GM12878 (cell line): ENCODE measurements at regions not wholly inside any gene's neighbourhood (a gene's known extent, or its start where the extent isn't known, plus 50 kb on each side); places are given as distances from the start of the nearest gene placed in this dataset.
A peak's percentile ranks its signal among the peaks of the same experiment; 100 is the strongest.

Experiments
- ATAC-seq: fragments of 200-7000 bp; cut with Tn5 transposase; 3 replicates; pipeline ENCODE4 v1.9.1; 2020; ENCODE audit warnings: mild to moderate bottlenecking, moderate library complexity
- BruUV-seq: library from RNA; stranded (reverse); fragments of 400-500 nt; replicated peaks from 2 replicates; lab custom pipeline; 2021; lab: Mats Ljungman, UMichigan
- CTCF ChIA-PET: fragments of 300-600 bp; sonication (Branson Sonifier 250); formaldehyde crosslinking; extraction: SDS; loops from one replicate; lab custom pipeline; 2021; ENCODE audit warnings: inconsistent platforms; lab: Yijun Ruan, JAX
- POLR2A ChIA-PET: fragments of 350-600 bp; formaldehyde crosslinking; extraction: SDS; loops from one replicate; lab custom pipeline; 2021; ENCODE audit warnings: inconsistent platforms; lab: Charles Lee
- RAD21 ChIA-PET: fragments of 300-600 bp; sonication (Branson Sonifier 250); formaldehyde crosslinking; loops from one replicate; lab custom pipeline; 2023; ENCODE audit warnings: antibody characterized with exemption; ENCODE audit not compliant: unreplicated experiment; lab: Charles Lee
- SMC1A ChIA-PET: fragments of 300-600 bp; sonication (Branson Sonifier 250); formaldehyde crosslinking; loops from one replicate; lab custom pipeline; 2023; ENCODE audit not compliant: unreplicated experiment, uncharacterized antibody; lab: Charles Lee
- DNase-seq: peaks from one replicate; pipeline ENCODE4 v3.0.0-alpha.2; 2011; ENCODE audit warnings: low read depth, low spot score
- FAIRE-seq: peaks from 3 replicates; lab custom pipeline; 2011; peaks lifted over from hg19 to GRCh38; lab: Jason Lieb, UNC
- H2AFZ ChIP-seq: 2 replicates; pipeline ENCODE4 v1.6.0; 2011; ENCODE audit warnings: low read depth, low read length, control low read depth; ENCODE audit not compliant: control insufficient read depth
- H3K27ac ChIP-seq: 2 replicates; pipeline ENCODE4 v1.5.1; 2011; ENCODE audit warnings: control low read depth; ENCODE audit not compliant: control insufficient read depth, insufficient read depth
- H3K27me3 ChIP-seq, 2 experiments: replicated peaks in 1 of 2; 2 replicates each; pipeline versions ENCODE4 v1.6.0 to v1.6.1; 2011; ENCODE audit warnings: low read length in 1 of 2; ENCODE audit not compliant: control insufficient read depth in 2 of 2, insufficient read depth in 2 of 2
- H3K36me3 ChIP-seq, 2 experiments: 2 replicates each; pipeline ENCODE4 v1.5.1; 2011; ENCODE audit warnings: low read length in 1 of 2; ENCODE audit not compliant: control insufficient read depth in 2 of 2, insufficient read depth in 2 of 2
- H3K4me1 ChIP-seq: 2 replicates; pipeline ENCODE4 v1.6.1; 2011; ENCODE audit warnings: mild to moderate bottlenecking, low read length, moderate library complexity, mixed read lengths; ENCODE audit not compliant: control insufficient read depth, insufficient read depth
- H3K4me2 ChIP-seq: 2 replicates; pipeline ENCODE4 v1.6.0; 2011; ENCODE audit warnings: control low read depth; ENCODE audit not compliant: control insufficient read depth, insufficient read depth
- H3K4me3 ChIP-seq: fragments of 200-600 bp; sonication (generic); 2 replicates; pipeline ENCODE4 v1.5.1; 2016
- H3K79me2 ChIP-seq: 2 replicates; pipeline ENCODE4 v1.6.0; 2011; ENCODE audit warnings: low read length; ENCODE audit not compliant: control insufficient read depth, insufficient read depth
- H3K9ac ChIP-seq: 2 replicates; pipeline ENCODE4 v1.8.0; 2011; ENCODE audit warnings: low read length, control low read depth, mixed read lengths; ENCODE audit not compliant: control insufficient read depth, insufficient read depth
- H3K9me3 ChIP-seq: replicated peaks from 3 replicates; pipeline ENCODE4 v1.5.1; 2011; ENCODE audit warnings: mild to moderate bottlenecking, low read length; ENCODE audit not compliant: control insufficient read depth, insufficient read depth
- H4K20me1 ChIP-seq: 2 replicates; pipeline ENCODE4 v1.6.0; 2011; ENCODE audit not compliant: control insufficient read depth, insufficient read depth
- BACH1 ChIP-seq: fragments of 450-650 bp; IDR thresholded peaks from 2 replicates; pipeline ENCODE4 v1.6.1; 2017; ENCODE audit warnings: mild to moderate bottlenecking, borderline replicate concordance
- BRCA1 ChIP-seq: IDR thresholded peaks from 2 replicates; pipeline ENCODE4 v1.6.1; 2011; ENCODE audit warnings: low read depth, low read length, improper control_type of control experiment
- CBFB ChIP-seq: IDR thresholded peaks from 2 replicates; pipeline ENCODE4 v1.6.1; 2016; ENCODE audit warnings: antibody characterized with exemption, low read depth
- CEBPZ ChIP-seq: fragments of 150-350 bp; IDR thresholded peaks from 2 replicates; pipeline ENCODE4 v1.6.1; 2016; ENCODE audit warnings: low read depth, low read length
- NR2C2 ChIP-seq: IDR thresholded peaks from 2 replicates; pipeline ENCODE4 v1.6.1; 2011; ENCODE audit warnings: borderline replicate concordance, low read depth; ENCODE audit not compliant: control insufficient read depth, insufficient read length
- PKNOX1 ChIP-seq: fragments of 450-650 bp; IDR thresholded peaks from 2 replicates; pipeline ENCODE4 v1.6.1; 2016; ENCODE audit warnings: mild to moderate bottlenecking
- SKIL ChIP-seq: fragments of 450-650 bp; IDR thresholded peaks from 2 replicates; pipeline ENCODE4 v1.6.1; 2017; ENCODE audit warnings: mild to moderate bottlenecking, low read depth, inconsistent platforms; ENCODE audit not compliant: poor library complexity, severe bottlenecking
- SREBF2 ChIP-seq: IDR thresholded peaks from 2 replicates; pipeline ENCODE4 v1.6.1; 2012; ENCODE audit warnings: mild to moderate bottlenecking, low read length
- WRNIP1 ChIP-seq: IDR thresholded peaks from 2 replicates; pipeline ENCODE4 v1.6.1; 2011; ENCODE audit warnings: low read depth, low read length, improper control_type of control experiment, borderline replicate concordance
- WGBS: methylation state at CpG from one replicate; pipeline ENCODE4 v1.1.6; 2016; ENCODE audit warnings: low lambda C conversion rate; ENCODE audit not compliant: insufficient replicate concordance, insufficient coverage; ENCODE audit errors: missing lambda C conversion rate; 5-methylcytosine and 5-hydroxymethylcytosine counted together
- in situ Hi-C: fragments of 300-500 bp; cut with MboI; formaldehyde crosslinking; loops from 9 replicates; pipeline ENCODE4 v1.14.3; 2018; ENCODE audit warnings: mixed read lengths
- intact Hi-C: fragments of 100-400 bp; cut with micrococcal nuclease; formaldehyde crosslinking; loops from one replicate; pipeline ENCODE4 v1.14.2; 2022; ENCODE audit not compliant: unreplicated experiment

GRCh38 chr4:31086756-31087330 is 366.7 kb downstream of the PCDH7 start:
- no peaks in the 10 kb centered on the region for H4K20me1 ChIP-seq
- ChIA-PET POLR2A (no interaction called here), CTCF (no interaction called here), SMC1A (no interaction called here), RAD21 (no interaction called here)
- intact Hi-C loops (no loop called here), in situ Hi-C loops (no loop called here)
- H2AFZ ChIP-seq = no peak overlapping the region
- H3K27me3 ChIP-seq = no peaks in the 10 kb centered on the region
- no TSS peak for BruUV-seq
- FAIRE-seq (no peak), DNase-seq (no peak)
- H3K36me3 ChIP-seq = no peaks in the 10 kb centered on the region
- H3K4me3 ChIP-seq = no peak overlapping the region
- H3K79me2 ChIP-seq = no peaks in the 10 kb centered on the region
- no peak overlapping the region for H3K27ac ChIP-seq
- H3K9ac ChIP-seq = no peak overlapping the region
- H3K4me1 ChIP-seq = no peaks in the 10 kb centered on the region
- H3K4me2 ChIP-seq = no peak overlapping the region
- H3K9me3 ChIP-seq = no peaks in the 10 kb centered on the region
- 29% methylated on average over 3 of the region's 3 CpGs for WGBS
- no peak for TF ChIP-seq CBFB
- TF ChIP-seq, all 136 proteins: peak for 0
- no peak for ATAC-seq

- SMC1A ChIA-PET = no interaction called here
- Histone ChIP-seq H3K4me2 (no peak overlapping the region), H2AFZ (no peak overlapping the region), H3K9me3 (no peaks in the 10 kb centered on the region), H3K4me1 (no peaks in the 10 kb centered on the region), H4K20me1 (no peaks in the 10 kb centered on the region), H3K36me3 (no peaks in the 10 kb centered on the region), H3K27ac (no peak overlapping the region), H3K27me3 (no peaks in the 10 kb centered on the region), H3K9ac (no peak overlapping the region), H3K79me2 (no peaks in the 10 kb centered on the region), H3K4me3 (no peak overlapping the region)
- POLR2A ChIA-PET = interaction anchor here (0.5 kb wide), 1 partner anchor 128 kb away, joined by 3 read pairs; no protein-coding TSS in a partner anchor
- no peak for DNase-seq
- CTCF ChIA-PET = no interaction called here
- no peak for FAIRE-seq
- intact Hi-C loops (no loop called here), in situ Hi-C loops (no loop called here)
- BruUV-seq = no TSS peak
- RAD21 ChIA-PET = no interaction called here
- WGBS = 47% methylated on average over 3 of the region's 3 CpGs
- ATAC-seq = peak; percentile 61
- no peak for TF ChIP-seq PKNOX1
- no peak for TF ChIP-seq BRCA1
- no peak for TF ChIP-seq WRNIP1
- no peak for TF ChIP-seq CEBPZ
- TF ChIP-seq NR2C2 = no peak
- no peak for TF ChIP-seq BACH1
- no peak for TF ChIP-seq SKIL
- TF ChIP-seq SREBF2 = no peak
These were observed 368.5 kb downstream of the PCDH7 start for GRCh38 chr4:31088600-31089230.
